Peyer's patch (tissue), 4 donors: ENCODE measurements at regions not wholly inside any gene's neighbourhood (a gene's known extent, or its start where the extent isn't known, plus 50 kb on each side); places are given as distances from the start of the nearest gene placed in this dataset.

ENCODE experiments used
- DNase-seq, 3 donors: peaks; one replicate each; pipeline ENCODE4 v3.0.0-alpha.2; 2017 to 2019
- H3K27ac ChIP-seq, 4 donors: fragments of 200-600 bp; sonication (generic); one replicate each; pipeline ENCODE4 v1.5.1; 2016 to 2019
- H3K27me3 ChIP-seq, 2 donors: fragments of 200-600 bp; sonication (generic); one replicate each; pipeline ENCODE4 v1.5.1; 2019
- H3K36me3 ChIP-seq, 3 donors: fragments of 200-600 bp; sonication (generic); one replicate each; pipeline ENCODE4 v1.5.1; 2016 to 2019
- H3K4me1 ChIP-seq, 4 donors: fragments of 200-600 bp; sonication (generic); one replicate each; pipeline ENCODE4 v1.5.1; 2016 to 2019
- H3K4me3 ChIP-seq, 4 donors: fragments of 200-600 bp; sonication (generic); 1 replicate in 3 of 4; 2 replicates in 1 of 4; pipeline ENCODE4 v1.5.1; 2016 to 2019; ENCODE audit warnings: mild to moderate bottlenecking in 1 of 4
- H3K9me3 ChIP-seq, 4 donors: fragments of 200-600 bp; sonication (generic); one replicate each; pipeline ENCODE4 v1.5.1; 2016 to 2019; ENCODE audit warnings: mild to moderate bottlenecking in 1 of 4
- POLR2A ChIP-seq, 2 donors: fragments of 450-650 bp; IDR thresholded peaks; one replicate each; pipeline ENCODE4 v1.5.1; 2017; ENCODE audit warnings: antibody characterized with exemption in 2 of 2, mild to moderate bottlenecking in 2 of 2, moderate library complexity in 2 of 2
- TF ChIP-seq, protein P1 (sequence below), 6 experiments: fragments of 450-650 bp in 4 of 6; fragments of 200-600 bp in 2 of 6; sonication (generic) in 1 of 6; IDR thresholded peaks; one replicate each; pipeline ENCODE4 v1.5.1; 2017 to 2019; ENCODE audit warnings: antibody characterized with exemption in 6 of 6, mild to moderate bottlenecking in 3 of 6, moderate library complexity in 1 of 6

- TF ChIP-seq, protein P1, sequence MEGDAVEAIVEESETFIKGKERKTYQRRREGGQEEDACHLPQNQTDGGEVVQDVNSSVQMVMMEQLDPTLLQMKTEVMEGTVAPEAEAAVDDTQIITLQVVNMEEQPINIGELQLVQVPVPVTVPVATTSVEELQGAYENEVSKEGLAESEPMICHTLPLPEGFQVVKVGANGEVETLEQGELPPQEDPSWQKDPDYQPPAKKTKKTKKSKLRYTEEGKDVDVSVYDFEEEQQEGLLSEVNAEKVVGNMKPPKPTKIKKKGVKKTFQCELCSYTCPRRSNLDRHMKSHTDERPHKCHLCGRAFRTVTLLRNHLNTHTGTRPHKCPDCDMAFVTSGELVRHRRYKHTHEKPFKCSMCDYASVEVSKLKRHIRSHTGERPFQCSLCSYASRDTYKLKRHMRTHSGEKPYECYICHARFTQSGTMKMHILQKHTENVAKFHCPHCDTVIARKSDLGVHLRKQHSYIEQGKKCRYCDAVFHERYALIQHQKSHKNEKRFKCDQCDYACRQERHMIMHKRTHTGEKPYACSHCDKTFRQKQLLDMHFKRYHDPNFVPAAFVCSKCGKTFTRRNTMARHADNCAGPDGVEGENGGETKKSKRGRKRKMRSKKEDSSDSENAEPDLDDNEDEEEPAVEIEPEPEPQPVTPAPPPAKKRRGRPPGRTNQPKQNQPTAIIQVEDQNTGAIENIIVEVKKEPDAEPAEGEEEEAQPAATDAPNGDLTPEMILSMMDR (IDR thresholded peaks at IDR 0.05) = no peak
- TF ChIP-seq POLR2A (IDR thresholded peaks at IDR 0.05) = no peak
- Histone ChIP-seq H3K4me3 (no peak overlapping the region), H3K27ac (no peak overlapping the region), H3K36me3 (no peaks in the 10 kb centered on the region), H3K27me3 (no peaks in the 10 kb centered on the region), H3K9me3 (no peaks in the 10 kb centered on the region), H3K4me1 (peaks cover 0 to 17% (median 0%) of the 10 kb centered on the region in 4 donors)
- no peak for DNase-seq
These were observed 406.1 kb downstream of the MAFB start for GRCh38 chr20:40282941-40283340.

- Histone ChIP-seq H3K36me3 (no peaks in the 10 kb centered on the region), H3K27me3 (no peaks in the 10 kb centered on the region), H3K9me3 (no peaks in the 10 kb centered on the region), H3K4me3 (no peak overlapping the region), H3K27ac (no peak overlapping the region), H3K4me1 (peaks cover 0 to 15% (median 0%) of the 10 kb centered on the region in 4 donors)
- TF ChIP-seq, protein P1 (IDR thresholded peaks at IDR 0.05) = no peak
- no peak for TF ChIP-seq POLR2A (IDR thresholded peaks at IDR 0.05)
- no peak for DNase-seq
These were observed 406.5 kb downstream of the MAFB start for GRCh38 chr20:40282541-40282940.

DNA sequence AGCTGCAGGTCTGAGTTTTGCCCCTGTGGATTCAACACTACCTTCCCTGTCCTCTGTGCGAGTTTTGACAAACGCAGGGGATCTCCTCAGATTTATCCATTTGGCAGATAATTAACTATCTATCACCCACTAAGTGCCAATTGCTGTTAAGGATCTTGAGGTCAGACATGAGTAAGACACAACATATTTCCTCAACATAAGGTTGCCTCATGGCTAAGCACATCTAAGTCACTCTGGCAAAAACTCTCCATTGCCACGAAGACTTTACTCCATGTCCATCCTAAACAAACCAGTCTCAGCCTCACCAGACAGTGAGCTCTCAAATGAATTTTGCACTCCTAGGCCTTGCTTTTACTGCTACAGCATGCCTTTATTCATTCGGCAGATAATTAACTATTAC is 408.4 kb downstream of the MAFB start:
- Histone ChIP-seq H3K27ac (no peak overlapping the region), H3K36me3 (no peaks in the 10 kb centered on the region), H3K9me3 (no peaks in the 10 kb centered on the region), H3K27me3 (no peaks in the 10 kb centered on the region), H3K4me3 (no peak overlapping the region), H3K4me1 (no peaks in the 10 kb centered on the region)
- TF ChIP-seq, protein P1 (IDR thresholded peaks at IDR 0.05) = no peak
- TF ChIP-seq POLR2A (IDR thresholded peaks at IDR 0.05) = no peak
- no peak for DNase-seq

DNA sequence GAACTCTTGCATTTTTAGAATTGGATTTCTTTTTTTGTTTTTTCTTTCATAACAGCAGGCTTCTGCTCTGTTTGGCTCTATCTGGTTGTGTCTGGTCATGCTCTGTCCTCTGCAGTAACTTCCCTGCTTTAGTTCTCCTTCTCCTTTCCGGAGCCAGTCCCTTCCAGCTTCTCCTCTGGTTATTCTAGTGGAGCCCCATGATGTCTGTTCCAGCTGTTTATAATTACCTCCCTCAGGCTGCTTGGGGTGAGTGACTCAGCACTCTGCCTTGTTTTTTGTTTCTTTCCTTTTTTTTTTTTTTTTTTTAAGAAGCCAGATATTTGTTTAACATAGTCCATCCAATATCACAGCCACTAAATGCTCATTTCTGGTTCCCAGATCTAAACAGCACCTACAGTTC is 409.6 kb downstream of the MAFB start:
- Histone ChIP-seq H3K27ac (no peak overlapping the region), H3K36me3 (no peaks in the 10 kb centered on the region), H3K9me3 (no peaks in the 10 kb centered on the region), H3K4me3 (no peak overlapping the region), H3K4me1 (no peaks in the 10 kb centered on the region), H3K27me3 (no peaks in the 10 kb centered on the region)
- no peak for DNase-seq
- TF ChIP-seq, protein P1 (IDR thresholded peaks at IDR 0.05) = no peak
- no peak for TF ChIP-seq POLR2A (IDR thresholded peaks at IDR 0.05)

DNA sequence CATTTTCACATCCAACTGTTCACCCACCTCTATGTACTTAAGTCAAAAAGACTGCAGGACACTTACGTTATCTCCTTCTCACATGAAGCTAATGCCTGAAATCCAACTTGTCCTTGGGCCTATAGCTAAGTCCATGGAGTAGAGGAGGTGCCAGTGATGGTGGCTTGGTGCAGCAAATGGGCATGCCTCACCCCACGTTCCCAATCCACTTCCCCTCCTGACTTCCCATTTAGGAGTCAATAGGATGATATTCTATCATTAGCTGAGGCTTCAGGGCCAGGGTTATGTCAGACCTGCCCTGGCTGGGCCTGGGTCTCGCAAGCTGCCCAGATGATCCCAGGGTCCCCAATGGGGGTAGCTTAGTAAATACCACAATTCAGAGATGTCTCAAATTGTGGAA is 410.4 kb downstream of the MAFB start:
- TF ChIP-seq POLR2A (IDR thresholded peaks at IDR 0.05) = no peak
- TF ChIP-seq, protein P1 (IDR thresholded peaks at IDR 0.05) = no peak
- H3K27me3 ChIP-seq = no peaks in the 10 kb centered on the region
- no peaks in the 10 kb centered on the region for H3K9me3 ChIP-seq
- no peak for DNase-seq
- H3K27ac ChIP-seq = peak overlapping the region in 1 of 4 donors; percentile 12
- no peaks in the 10 kb centered on the region for H3K4me1 ChIP-seq
- H3K36me3 ChIP-seq = no peaks in the 10 kb centered on the region
- H3K4me3 ChIP-seq = no peak overlapping the region

DNA sequence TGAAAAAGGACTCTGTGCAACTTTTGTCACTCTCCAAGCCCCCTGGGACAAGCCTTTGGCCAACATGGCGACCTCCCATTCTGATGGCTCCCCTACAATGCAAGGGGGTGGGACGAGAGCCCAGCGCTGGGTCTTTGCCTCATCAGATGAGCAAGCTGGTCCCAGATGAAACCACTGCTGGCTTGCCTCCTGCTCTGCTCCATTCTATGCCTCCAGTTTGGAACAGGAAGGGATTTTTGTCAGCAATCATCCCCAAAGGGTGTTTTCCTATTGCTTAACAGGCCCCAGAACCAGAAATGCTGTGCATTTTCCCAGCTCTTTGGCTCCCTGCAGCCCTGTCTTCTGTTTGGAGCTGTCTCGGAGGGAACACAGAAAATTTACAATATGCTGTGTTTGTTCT is 412.7 kb downstream of the MAFB start:
- no peak for DNase-seq
- H3K4me1 ChIP-seq = no peaks in the 10 kb centered on the region
- no peaks in the 10 kb centered on the region for H3K36me3 ChIP-seq
- no peaks in the 10 kb centered on the region for H3K27me3 ChIP-seq
- TF ChIP-seq POLR2A (IDR thresholded peaks at IDR 0.05) = no peak
- TF ChIP-seq, protein P1 (IDR thresholded peaks at IDR 0.05) = no peak
- no peak overlapping the region for H3K4me3 ChIP-seq
- H3K9me3 ChIP-seq = no peaks in the 10 kb centered on the region
- H3K27ac ChIP-seq = no peak overlapping the region
